Loucy (cell line): ENCODE measurements at regions not wholly inside any gene's neighbourhood (a gene's known extent, or its start where the extent isn't known, plus 50 kb on each side); places are given as distances from the start of the nearest gene placed in this dataset.
A peak's percentile ranks its signal among the peaks of the same experiment; 100 is the strongest.

Experiments used
- H2AFZ ChIP-seq: fragments of 200-600 bp; sonication (generic); 2 replicates; pipeline ENCODE4 v1.6.0; 2016; ENCODE audit warnings: antibody characterized with exemption, mild to moderate bottlenecking, low read length, moderate library complexity
- H3F3A ChIP-seq: fragments of 200-600 bp; 2 replicates; pipeline ENCODE4 v1.6.0; 2016; ENCODE audit warnings: antibody characterized with exemption, low read depth, mild to moderate bottlenecking
- H3K27me3 ChIP-seq: fragments of 200-600 bp; sonication (generic); 2 replicates; pipeline ENCODE4 v1.6.1; 2014; ENCODE audit warnings: low read length, mild to moderate bottlenecking; ENCODE audit not compliant: insufficient read depth, poor library complexity, severe bottlenecking
- H3K36me3 ChIP-seq: fragments of 200-600 bp; sonication (generic); 2 replicates; pipeline ENCODE4 v1.6.1; 2016; ENCODE audit warnings: low read length; ENCODE audit not compliant: insufficient read depth
- H3K4me1 ChIP-seq: fragments of 200-600 bp; sonication (generic); 2 replicates; pipeline ENCODE4 v1.5.1; 2014; ENCODE audit warnings: low read length, mild to moderate bottlenecking; ENCODE audit not compliant: insufficient read depth, poor library complexity, severe bottlenecking
- H3K4me2 ChIP-seq: fragments of 200-600 bp; sonication (generic); 2 replicates; pipeline ENCODE4 v1.6.0; 2014; ENCODE audit warnings: antibody characterized with exemption, low read length, low read depth, mild to moderate bottlenecking; ENCODE audit not compliant: poor library complexity, severe bottlenecking
- H3K4me3 ChIP-seq: fragments of 200-600 bp; sonication (generic); 2 replicates; pipeline ENCODE4 v1.5.1; 2014; ENCODE audit warnings: low read length, mild to moderate bottlenecking, mixed read lengths; ENCODE audit not compliant: poor library complexity, severe bottlenecking
- H3K79me2 ChIP-seq: fragments of 200-600 bp; sonication (generic); 2 replicates; pipeline ENCODE4 v1.6.1; 2014; ENCODE audit warnings: low read length; ENCODE audit not compliant: insufficient read depth
- H3K9ac ChIP-seq: fragments of 200-600 bp; sonication (generic); 2 replicates; pipeline ENCODE4 v1.6.0; 2014; ENCODE audit warnings: mild to moderate bottlenecking, low read depth, low read length, moderate library complexity; ENCODE audit not compliant: poor library complexity, severe bottlenecking
- H3K9me2 ChIP-seq: fragments of 200-600 bp; sonication (generic); replicated peaks from 2 replicates; pipeline ENCODE4 v1.6.1; 2016; ENCODE audit warnings: low read depth, low read length, mixed read lengths
- H3K9me3 ChIP-seq: fragments of 200-600 bp; sonication (generic); 2 replicates; pipeline ENCODE4 v1.6.1; 2014; ENCODE audit warnings: mild to moderate bottlenecking, antibody characterized with exemption, low read length, low read depth; ENCODE audit not compliant: insufficient read depth
- H4K20me1 ChIP-seq: fragments of 200-600 bp; sonication (generic); 2 replicates; pipeline ENCODE4 v1.6.0; 2014; ENCODE audit warnings: antibody characterized with exemption, low read length, mild to moderate bottlenecking; ENCODE audit not compliant: insufficient read depth, poor library complexity, severe bottlenecking
- EZH2phosphoT487 ChIP-seq: fragments of 200-600 bp; IDR thresholded peaks from 2 replicates; pipeline ENCODE4 v1.6.1; 2018; ENCODE audit warnings: antibody characterized with exemption, mild to moderate bottlenecking, moderate library complexity, borderline replicate concordance
- TF ChIP-seq, protein P1 (sequence below): fragments of 200-600 bp; sonication (generic); conservative IDR thresholded peaks from 2 replicates; pipeline ENCODE4 v1.5.1; 2014; ENCODE audit warnings: mild to moderate bottlenecking, antibody characterized with exemption, low read length

DNA sequence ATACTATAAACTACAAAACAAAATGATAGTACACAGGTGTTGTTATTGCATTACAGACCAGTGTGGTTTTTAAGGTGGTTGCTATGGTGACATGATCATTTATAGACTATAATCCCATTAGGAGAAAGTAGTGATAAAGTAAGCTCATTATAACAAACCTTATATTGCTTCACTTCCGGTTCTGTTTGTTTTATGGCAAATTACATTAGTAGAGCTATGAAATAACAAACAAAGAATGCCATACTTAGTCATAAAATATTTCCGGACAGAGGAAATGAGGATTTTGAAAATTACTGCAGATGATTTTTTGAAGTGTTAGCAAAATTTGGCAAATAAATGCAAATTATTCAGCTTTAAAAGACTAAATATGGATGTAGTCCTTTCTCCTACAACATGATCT is 640.4 kb upstream of the ARPP21 start:
- Histone ChIP-seq H4K20me1 (no peaks in the 10 kb centered on the region), H3K79me2 (no peaks in the 10 kb centered on the region), H3K9me2 (no peaks in the 10 kb centered on the region), H3K4me2 (peak overlapping the region; percentile 5), H3K4me3 (no peak overlapping the region), H3K27me3 (peaks cover 38% of the 10 kb centered on the region), H3K4me1 (no peaks in the 10 kb centered on the region), H3K36me3 (no peaks in the 10 kb centered on the region), H3F3A (no peaks in the 10 kb centered on the region), H2AFZ (no peak overlapping the region), H3K9me3 (no peaks in the 10 kb centered on the region), H3K9ac (no peak overlapping the region)
- TF ChIP-seq, protein P1, sequence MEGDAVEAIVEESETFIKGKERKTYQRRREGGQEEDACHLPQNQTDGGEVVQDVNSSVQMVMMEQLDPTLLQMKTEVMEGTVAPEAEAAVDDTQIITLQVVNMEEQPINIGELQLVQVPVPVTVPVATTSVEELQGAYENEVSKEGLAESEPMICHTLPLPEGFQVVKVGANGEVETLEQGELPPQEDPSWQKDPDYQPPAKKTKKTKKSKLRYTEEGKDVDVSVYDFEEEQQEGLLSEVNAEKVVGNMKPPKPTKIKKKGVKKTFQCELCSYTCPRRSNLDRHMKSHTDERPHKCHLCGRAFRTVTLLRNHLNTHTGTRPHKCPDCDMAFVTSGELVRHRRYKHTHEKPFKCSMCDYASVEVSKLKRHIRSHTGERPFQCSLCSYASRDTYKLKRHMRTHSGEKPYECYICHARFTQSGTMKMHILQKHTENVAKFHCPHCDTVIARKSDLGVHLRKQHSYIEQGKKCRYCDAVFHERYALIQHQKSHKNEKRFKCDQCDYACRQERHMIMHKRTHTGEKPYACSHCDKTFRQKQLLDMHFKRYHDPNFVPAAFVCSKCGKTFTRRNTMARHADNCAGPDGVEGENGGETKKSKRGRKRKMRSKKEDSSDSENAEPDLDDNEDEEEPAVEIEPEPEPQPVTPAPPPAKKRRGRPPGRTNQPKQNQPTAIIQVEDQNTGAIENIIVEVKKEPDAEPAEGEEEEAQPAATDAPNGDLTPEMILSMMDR: no peak
- TF ChIP-seq EZH2phosphoT487: no peak

DNA sequence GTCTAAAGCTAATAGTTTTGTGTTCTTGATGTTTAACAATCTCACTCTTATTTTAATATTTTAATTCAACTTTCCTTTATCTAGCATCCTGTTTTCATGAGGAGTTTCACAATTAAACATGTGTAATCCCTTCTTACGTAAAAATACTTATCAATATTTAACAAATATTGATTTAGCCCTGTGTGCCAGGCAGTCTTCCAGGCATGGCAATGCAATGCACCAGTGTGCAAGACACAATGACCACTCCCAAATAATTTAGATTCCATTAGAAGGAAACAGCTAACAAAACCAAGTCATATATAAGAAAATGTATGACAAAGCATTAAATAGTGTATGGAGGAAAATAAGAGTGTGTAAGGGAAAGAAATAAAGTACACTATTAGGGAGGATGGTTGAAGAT is 627.1 kb upstream of the ARPP21 start:
- no peak overlapping the region for H2AFZ ChIP-seq
- H3F3A ChIP-seq: no peaks in the 10 kb centered on the region
- H3K9ac ChIP-seq: no peak overlapping the region
- TF ChIP-seq, protein P1: no peak
- no peak for TF ChIP-seq EZH2phosphoT487
- no peaks in the 10 kb centered on the region for H3K27me3 ChIP-seq
- no peak overlapping the region for H3K4me2 ChIP-seq
- no peaks in the 10 kb centered on the region for H3K9me2 ChIP-seq
- H3K36me3 ChIP-seq: no peaks in the 10 kb centered on the region
- H3K79me2 ChIP-seq: no peaks in the 10 kb centered on the region
- no peaks in the 10 kb centered on the region for H4K20me1 ChIP-seq
- H3K9me3 ChIP-seq: no peaks in the 10 kb centered on the region
- H3K4me3 ChIP-seq: no peak overlapping the region
- no peaks in the 10 kb centered on the region for H3K4me1 ChIP-seq

DNA sequence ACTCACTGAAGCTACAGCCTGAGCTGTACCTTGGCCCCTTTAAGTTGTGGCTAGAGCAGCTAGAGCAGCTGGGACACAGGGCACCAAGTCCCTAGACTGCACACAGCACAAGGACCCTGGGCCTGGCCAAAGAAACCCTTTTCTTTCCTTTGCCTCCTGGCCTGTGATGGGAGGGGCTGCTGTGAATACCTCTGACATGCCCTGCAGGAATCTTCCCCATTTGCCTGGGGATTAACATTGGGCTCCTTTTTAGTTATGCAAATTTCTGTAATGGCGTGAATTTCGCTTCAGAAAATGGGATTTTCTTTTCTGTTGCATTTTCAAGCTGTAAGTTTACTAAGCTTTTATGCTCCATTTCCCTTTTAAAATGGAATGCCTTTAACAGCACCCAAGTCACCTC is 611.2 kb upstream of the ARPP21 start:
- Histone ChIP-seq H3K9me3 (peaks cover 17% of the 10 kb centered on the region; the same call in 1 of the 2 replicates), H3K4me1 (no peaks in the 10 kb centered on the region), H3F3A (no peaks in the 10 kb centered on the region), H4K20me1 (no peaks in the 10 kb centered on the region), H3K9ac (no peak overlapping the region), H3K4me3 (no peak overlapping the region), H3K9me2 (no peaks in the 10 kb centered on the region), H3K27me3 (no peaks in the 10 kb centered on the region), H3K4me2 (no peak overlapping the region), H2AFZ (no peak overlapping the region), H3K79me2 (no peaks in the 10 kb centered on the region), H3K36me3 (no peaks in the 10 kb centered on the region)
- TF ChIP-seq EZH2phosphoT487: no peak
- TF ChIP-seq, protein P1: no peak
